ENCODE measurements at regions not wholly inside any gene's neighbourhood (a gene's known extent, or its start where the extent isn't known, plus 50 kb on each side); places are given as distances from the start of the nearest gene placed in this dataset.

- Mint-ChIP-seq H3K4me3 (ENCODE audit: unreplicated experiment) (no peak overlapping the region), H3K27me3 (ENCODE audit: low read depth, unreplicated experiment) (no peaks in the 10 kb centered on the region), H3K9me3 (ENCODE audit: unreplicated experiment) (no peaks in the 10 kb centered on the region), H3K36me3 (ENCODE audit: low read depth, unreplicated experiment) (no peaks in the 10 kb centered on the region), H3K27ac (ENCODE audit: unreplicated experiment) (peak overlapping the region; percentile 78), H3K4me1 (ENCODE audit: low read depth, unreplicated experiment) (peaks cover 10% of the 10 kb centered on the region)
- H3K4me3 ChIP-seq (ENCODE audit: insufficient read depth, low read depth, low read length): no peak overlapping the region
- DNase-seq (ENCODE audit: low read depth) (peak; percentile 20), FAIRE-seq (peak; percentile 98)
- no peaks in the 10 kb centered on the region for H3K36me3 ChIP-seq (ENCODE audit: insufficient read depth, low read length)
- peak overlapping the region; percentile 66 for H3K27ac ChIP-seq (ENCODE audit: low read depth, low read length)
- TF ChIP-seq CTCF (IDR thresholded peaks at IDR 0.05; ENCODE audit: insufficient read depth, low read depth, low read length) (peak; percentile 36), EZH2 (IDR thresholded peaks at IDR 0.05; ENCODE audit: insufficient read depth, low read length) (no peak)
- H3K9me3 ChIP-seq (ENCODE audit: insufficient read depth, low read depth, low read length): no peaks in the 10 kb centered on the region
- no peaks in the 10 kb centered on the region for H3K79me2 ChIP-seq (ENCODE audit: insufficient read depth, low read length)
- peak overlapping the region; percentile 64 for H3K4me2 ChIP-seq (ENCODE audit: low read length)
- H3K4me1 ChIP-seq (ENCODE audit: insufficient read depth, low read length): peaks cover 5% of the 10 kb centered on the region
- no peaks in the 10 kb centered on the region for H4K20me1 ChIP-seq (ENCODE audit: insufficient read depth, low read length)
- peak overlapping the region; percentile 57 for H3K9ac ChIP-seq (ENCODE audit: low read length)
- H2AFZ ChIP-seq (ENCODE audit: low read depth, low read length): no peak overlapping the region
- H3K27me3 ChIP-seq (ENCODE audit: insufficient read depth, low read length): no peaks in the 10 kb centered on the region
These were observed 109.3 kb upstream of the KLHL13 start for GRCh38 chrX:118225711-118226428.

GRCh38 chrX:118228041-118228440, 111.4 kb upstream of the KLHL13 start:
- Mint-ChIP-seq H3K36me3 (ENCODE audit: low read depth, unreplicated experiment) (no peaks in the 10 kb centered on the region), H3K4me3 (ENCODE audit: unreplicated experiment) (no peak overlapping the region), H3K4me1 (ENCODE audit: low read depth, unreplicated experiment) (peaks cover 10% of the 10 kb centered on the region), H3K27me3 (ENCODE audit: low read depth, unreplicated experiment) (no peaks in the 10 kb centered on the region), H3K27ac (ENCODE audit: unreplicated experiment) (no peak overlapping the region), H3K9me3 (ENCODE audit: unreplicated experiment) (no peaks in the 10 kb centered on the region)
- no peak overlapping the region for H3K4me3 ChIP-seq (ENCODE audit: insufficient read depth, low read depth, low read length)
- H3K4me1 ChIP-seq (ENCODE audit: insufficient read depth, low read length): peaks cover 5% of the 10 kb centered on the region
- DNase-seq (ENCODE audit: low read depth) (peak; percentile 67), FAIRE-seq (no peak)
- H4K20me1 ChIP-seq (ENCODE audit: insufficient read depth, low read length): no peaks in the 10 kb centered on the region
- peak overlapping the region; percentile 38 for H3K27ac ChIP-seq (ENCODE audit: low read depth, low read length)
- no peaks in the 10 kb centered on the region for H3K27me3 ChIP-seq (ENCODE audit: insufficient read depth, low read length)
- no peak overlapping the region for H3K9ac ChIP-seq (ENCODE audit: low read length)
- no peaks in the 10 kb centered on the region for H3K36me3 ChIP-seq (ENCODE audit: insufficient read depth, low read length)
- no peaks in the 10 kb centered on the region for H3K9me3 ChIP-seq (ENCODE audit: insufficient read depth, low read depth, low read length)
- no peak overlapping the region for H2AFZ ChIP-seq (ENCODE audit: low read depth, low read length)
- H3K4me2 ChIP-seq (ENCODE audit: low read length): no peak overlapping the region
- no peak for TF ChIP-seq EZH2 (IDR thresholded peaks at IDR 0.05; ENCODE audit: insufficient read depth, low read length)
- TF ChIP-seq CTCF (IDR thresholded peaks at IDR 0.05; ENCODE audit: insufficient read depth, low read depth, low read length): no peak
- no peaks in the 10 kb centered on the region for H3K79me2 ChIP-seq (ENCODE audit: insufficient read depth, low read length)

GRCh38 chrX:118228456-118228855, 111.8 kb upstream of the KLHL13 start:
- Histone ChIP-seq H3K4me2 (ENCODE audit: low read length) (no peak overlapping the region), H3K4me1 (ENCODE audit: insufficient read depth, low read length) (peaks cover 5% of the 10 kb centered on the region), H3K79me2 (ENCODE audit: insufficient read depth, low read length) (no peaks in the 10 kb centered on the region), H3K36me3 (ENCODE audit: insufficient read depth, low read length) (no peaks in the 10 kb centered on the region), H2AFZ (ENCODE audit: low read depth, low read length) (no peak overlapping the region), H3K9ac (ENCODE audit: low read length) (no peak overlapping the region), H3K27me3 (ENCODE audit: insufficient read depth, low read length) (no peaks in the 10 kb centered on the region), H3K4me3 (ENCODE audit: insufficient read depth, low read depth, low read length) (no peak overlapping the region), H3K27ac (ENCODE audit: low read depth, low read length) (peak overlapping the region; percentile 38), H4K20me1 (ENCODE audit: insufficient read depth, low read length) (no peaks in the 10 kb centered on the region), H3K9me3 (ENCODE audit: insufficient read depth, low read depth, low read length) (no peaks in the 10 kb centered on the region)
- H3K4me1 Mint-ChIP-seq (ENCODE audit: low read depth, unreplicated experiment): peaks cover 10% of the 10 kb centered on the region
- H3K4me3 Mint-ChIP-seq (ENCODE audit: unreplicated experiment): no peak overlapping the region
- H3K9me3 Mint-ChIP-seq (ENCODE audit: unreplicated experiment): no peaks in the 10 kb centered on the region
- H3K27me3 Mint-ChIP-seq (ENCODE audit: low read depth, unreplicated experiment): no peaks in the 10 kb centered on the region
- DNase-seq (ENCODE audit: low read depth): no peak
- FAIRE-seq: no peak
- H3K36me3 Mint-ChIP-seq (ENCODE audit: low read depth, unreplicated experiment): no peaks in the 10 kb centered on the region
- no peak for TF ChIP-seq EZH2 (IDR thresholded peaks at IDR 0.05; ENCODE audit: insufficient read depth, low read length)
- TF ChIP-seq CTCF (IDR thresholded peaks at IDR 0.05; ENCODE audit: insufficient read depth, low read depth, low read length): no peak
- no peak overlapping the region for H3K27ac Mint-ChIP-seq (ENCODE audit: unreplicated experiment)
